Esophagus muscularis mucosa (tissue), 4 donors: ENCODE measurements at regions not wholly inside any gene's neighbourhood (a gene's known extent, or its start where the extent isn't known, plus 50 kb on each side); places are given as distances from the start of the nearest gene placed in this dataset.

Source experiments
- DNase-seq: peaks from one replicate; pipeline ENCODE4 v3.0.0-alpha.2; 2017; ENCODE audit errors: extremely low spot score
- H3K27ac ChIP-seq, 4 donors: fragments of 200-600 bp; sonication (generic); replicated peaks in 1 of 4; 1 replicate in 3 of 4; 2 replicates in 1 of 4; pipeline ENCODE4 v1.5.1; 2016 to 2019; ENCODE audit warnings: mild to moderate bottlenecking in 1 of 4
- H3K27me3 ChIP-seq, 4 donors: fragments of 200-600 bp; sonication (generic); one replicate each; pipeline versions ENCODE4 v1.5.1 to v1.6.0; 2016 to 2019
- H3K36me3 ChIP-seq, 4 donors: fragments of 200-600 bp; sonication (generic); one replicate each; pipeline ENCODE4 v1.5.1; 2016 to 2019
- H3K4me1 ChIP-seq, 4 donors: fragments of 200-600 bp; sonication (generic); one replicate each; pipeline ENCODE4 v1.5.1; 2016 to 2019
- H3K4me3 ChIP-seq, 4 donors: fragments of 200-600 bp; sonication (generic); 1 replicate in 2 of 4; 2 replicates in 2 of 4; pipeline ENCODE4 v1.5.1; 2016 to 2019; ENCODE audit warnings: mild to moderate bottlenecking in 4 of 4, moderate library complexity in 1 of 4
- H3K9me3 ChIP-seq, 4 donors: fragments of 200-600 bp; sonication (generic); 1 replicate in 3 of 4; 2 replicates in 1 of 4; pipeline ENCODE4 v1.5.1; 2016 to 2019
- EP300 ChIP-seq: sonication (generic); formaldehyde crosslinking; IDR thresholded peaks from one replicate; pipeline ENCODE4 v1.6.1; 2017; ENCODE audit warnings: antibody characterized with exemption
- POLR2A ChIP-seq: fragments of 450-650 bp; IDR thresholded peaks from one replicate; pipeline ENCODE4 v1.6.1; 2017; ENCODE audit warnings: antibody characterized with exemption, moderate library complexity, mild to moderate bottlenecking, low read depth
- POLR2AphosphoS5 ChIP-seq, 2 donors: sonication (generic); formaldehyde crosslinking; IDR thresholded peaks; one replicate each; pipeline ENCODE4 v1.6.1; 2017; ENCODE audit warnings: antibody characterized with exemption in 2 of 2
- WGBS: methylation state at CpG from one replicate; pipeline ENCODE4 v1.1.5; 2018; 5-methylcytosine and 5-hydroxymethylcytosine counted together
- intact Hi-C: fragments of 100-400 bp; cut with DNase I; formaldehyde crosslinking; loops from one replicate; pipeline ENCODE4 v1.15.1; 2023
- TF ChIP-seq, protein P1 (sequence below), 3 experiments: fragments of 200-600 bp in 2 of 3; fragments of 450-650 bp in 1 of 3; sonication (generic) in 2 of 3; IDR thresholded peaks; one replicate each; pipeline ENCODE4 v1.5.1; 2017 to 2019; ENCODE audit warnings: antibody characterized with exemption in 3 of 3, mild to moderate bottlenecking in 2 of 3, moderate library complexity in 1 of 3

DNA sequence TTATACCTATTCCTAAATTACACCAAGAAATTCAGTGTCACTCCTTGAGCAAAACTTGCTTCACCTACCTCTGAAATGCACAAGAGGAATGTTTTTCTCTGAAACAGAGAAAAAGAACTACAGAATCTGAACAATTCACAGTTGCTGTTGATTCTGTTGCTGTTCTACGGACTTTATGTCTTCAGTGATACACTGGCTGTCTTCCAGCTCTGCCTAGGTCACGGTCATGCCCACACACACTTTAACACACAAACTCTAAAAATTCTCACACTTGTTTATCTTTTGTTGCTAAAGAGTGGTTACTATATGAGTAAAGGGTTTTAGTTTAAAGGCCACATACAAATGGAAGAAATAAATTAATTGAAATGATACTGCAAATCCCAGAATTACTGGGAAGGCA, 124.4 kb upstream of the SPRY2 start:
- DNase-seq, result no peak
- 72% methylated on average over 2 of the region's 2 CpGs for WGBS
- H3K9me3 ChIP-seq, result no peaks in the 10 kb centered on the region
- no peak for TF ChIP-seq POLR2A
- no peak for TF ChIP-seq EP300
- intact Hi-C loops, result no loop called here
- H3K36me3 ChIP-seq, result no peaks in the 10 kb centered on the region
- H3K4me3 ChIP-seq, result no peak overlapping the region
- peaks cover 19 to 29% (median 23%) of the 10 kb centered on the region in 4 donors for H3K4me1 ChIP-seq
- H3K27me3 ChIP-seq, result no peaks in the 10 kb centered on the region
- peak overlapping the region in 1 of 4 donors; percentile 19 for H3K27ac ChIP-seq

GRCh38 chr13:80463673-80464352, 122.9 kb upstream of the SPRY2 start:
- intact Hi-C loops, result no loop called here
- Histone ChIP-seq H3K36me3 (no peaks in the 10 kb centered on the region), H3K4me3 (no peak overlapping the region), H3K27me3 (no peaks in the 10 kb centered on the region), H3K9me3 (no peaks in the 10 kb centered on the region), H3K4me1 (peaks cover 9 to 18% (median 13%) of the 10 kb centered on the region in 4 donors), H3K27ac (peak overlapping the region in 1 of 4 donors; percentile 5)
- no peak for DNase-seq
- 54% methylated on average over 3 of the region's 3 CpGs for WGBS
- peak; percentile 8 to 11 for TF ChIP-seq POLR2AphosphoS5 (IDR thresholded peaks at IDR 0.05)
- TF ChIP-seq POLR2A, result no peak
- TF ChIP-seq EP300, result no peak
- TF ChIP-seq, protein P1, sequence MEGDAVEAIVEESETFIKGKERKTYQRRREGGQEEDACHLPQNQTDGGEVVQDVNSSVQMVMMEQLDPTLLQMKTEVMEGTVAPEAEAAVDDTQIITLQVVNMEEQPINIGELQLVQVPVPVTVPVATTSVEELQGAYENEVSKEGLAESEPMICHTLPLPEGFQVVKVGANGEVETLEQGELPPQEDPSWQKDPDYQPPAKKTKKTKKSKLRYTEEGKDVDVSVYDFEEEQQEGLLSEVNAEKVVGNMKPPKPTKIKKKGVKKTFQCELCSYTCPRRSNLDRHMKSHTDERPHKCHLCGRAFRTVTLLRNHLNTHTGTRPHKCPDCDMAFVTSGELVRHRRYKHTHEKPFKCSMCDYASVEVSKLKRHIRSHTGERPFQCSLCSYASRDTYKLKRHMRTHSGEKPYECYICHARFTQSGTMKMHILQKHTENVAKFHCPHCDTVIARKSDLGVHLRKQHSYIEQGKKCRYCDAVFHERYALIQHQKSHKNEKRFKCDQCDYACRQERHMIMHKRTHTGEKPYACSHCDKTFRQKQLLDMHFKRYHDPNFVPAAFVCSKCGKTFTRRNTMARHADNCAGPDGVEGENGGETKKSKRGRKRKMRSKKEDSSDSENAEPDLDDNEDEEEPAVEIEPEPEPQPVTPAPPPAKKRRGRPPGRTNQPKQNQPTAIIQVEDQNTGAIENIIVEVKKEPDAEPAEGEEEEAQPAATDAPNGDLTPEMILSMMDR (IDR thresholded peaks at IDR 0.05), result no peak

DNA sequence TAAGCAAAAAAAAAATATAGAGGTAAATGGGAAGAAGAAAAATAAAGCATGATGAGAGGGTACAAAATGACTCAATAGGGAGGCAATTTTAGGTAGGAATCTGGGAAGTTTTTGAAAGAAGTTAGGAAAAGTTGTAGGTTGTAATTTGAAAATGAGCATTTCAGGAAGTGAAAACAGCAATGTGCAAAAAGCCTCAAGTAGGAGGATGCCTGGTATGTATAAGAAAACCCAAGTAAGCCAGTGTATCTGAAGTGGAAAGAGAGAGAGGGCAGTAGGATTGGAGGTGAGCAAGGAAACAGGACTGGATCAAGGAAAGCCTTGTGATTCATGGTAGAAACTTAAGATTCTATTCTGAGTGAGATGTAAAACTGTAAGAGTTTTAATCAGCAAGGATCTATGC, 121.6 kb upstream of the SPRY2 start:
- TF ChIP-seq POLR2AphosphoS5 (IDR thresholded peaks at IDR 0.05) (no peak), POLR2A (no peak), EP300 (no peak)
- TF ChIP-seq, protein P1 (IDR thresholded peaks at IDR 0.05), result no peak
- no peak overlapping the region for H3K4me3 ChIP-seq
- no peak for DNase-seq
- no peak overlapping the region for H3K27ac ChIP-seq
- intact Hi-C loops, result no loop called here
- H3K36me3 ChIP-seq, result no peaks in the 10 kb centered on the region
- H3K27me3 ChIP-seq, result no peaks in the 10 kb centered on the region
- H3K9me3 ChIP-seq, result no peaks in the 10 kb centered on the region
- peaks cover 6 to 16% (median 7%) of the 10 kb centered on the region in 4 donors for H3K4me1 ChIP-seq

DNA sequence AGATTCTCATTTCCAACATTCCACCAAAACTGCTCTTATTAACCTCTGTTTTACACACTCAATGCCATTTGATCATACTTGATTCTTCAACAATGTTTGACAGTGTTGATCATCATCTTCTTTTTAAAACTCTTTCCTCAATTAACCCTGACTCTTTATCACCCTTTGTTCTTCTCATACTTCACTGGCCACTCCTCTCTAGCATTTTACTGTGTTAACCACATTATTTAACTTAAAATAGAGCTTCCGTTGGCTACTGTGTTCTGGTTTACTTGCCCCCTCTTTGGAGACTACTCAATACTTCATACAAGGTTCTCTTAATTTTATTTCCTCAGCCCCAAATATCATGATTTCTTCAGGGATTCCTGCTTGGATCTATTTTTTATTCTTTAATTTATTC, 121.1 kb upstream of the SPRY2 start:
- TF ChIP-seq POLR2AphosphoS5 (IDR thresholded peaks at IDR 0.05) (no peak), EP300 (no peak), POLR2A (no peak)
- H3K27ac ChIP-seq, result no peak overlapping the region
- no peaks in the 10 kb centered on the region for H3K27me3 ChIP-seq
- H3K4me3 ChIP-seq, result no peak overlapping the region
- 81% methylated on average over 1 of the region's 1 CpG for WGBS
- no peaks in the 10 kb centered on the region for H3K36me3 ChIP-seq
- intact Hi-C loops, result no loop called here
- H3K4me1 ChIP-seq, result peaks cover 6 to 16% (median 7%) of the 10 kb centered on the region in 4 donors
- no peak for DNase-seq
- H3K9me3 ChIP-seq, result no peaks in the 10 kb centered on the region

GRCh38 chr13:80458543-80458942, 117.6 kb upstream of the SPRY2 start:
- no peak for DNase-seq

More at GRCh38 chr13:80458543-80458942, 117.6 kb upstream of the SPRY2 start:
- Histone ChIP-seq H3K27ac (peak overlapping the region in 1 of 4 donors; percentile 2), H3K27me3 (no peaks in the 10 kb centered on the region), H3K36me3 (no peaks in the 10 kb centered on the region), H3K4me1 (peaks cover 1 to 10% (median 2%) of the 10 kb centered on the region in 4 donors), H3K9me3 (no peaks in the 10 kb centered on the region), H3K4me3 (no peak overlapping the region)
- 48% methylated on average over 2 of the region's 2 CpGs for WGBS
- intact Hi-C loops, result no loop called here
- TF ChIP-seq, protein P1 (IDR thresholded peaks at IDR 0.05), result no peak
- no peak for TF ChIP-seq EP300
- TF ChIP-seq POLR2AphosphoS5 (IDR thresholded peaks at IDR 0.05), result no peak
- no peak for TF ChIP-seq POLR2A
